ENCODE measurements at regions not wholly inside any gene's neighbourhood (a gene's known extent, or its start where the extent isn't known, plus 50 kb on each side); places are given as distances from the start of the nearest gene placed in this dataset.

DNA sequence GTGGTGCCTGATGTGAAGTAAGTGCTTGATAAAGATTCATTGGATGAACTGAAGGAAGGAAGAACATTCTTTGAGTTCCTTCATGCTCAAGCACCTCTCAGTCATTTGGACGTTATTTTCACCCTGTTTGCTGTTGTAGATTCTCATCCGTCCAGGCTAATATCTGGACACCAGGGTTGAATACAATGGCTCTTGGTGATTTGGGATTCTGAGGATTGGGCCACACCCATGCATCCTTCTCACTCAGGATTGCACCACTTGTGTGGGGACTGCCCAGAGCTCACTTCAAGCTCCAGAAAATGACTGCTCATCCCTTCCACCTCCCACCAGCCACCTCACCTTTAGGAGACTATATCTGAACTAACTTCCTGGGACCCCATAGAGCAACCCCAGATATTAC is 117.1 kb upstream of the IPO9 start:
- DNase-seq, result no peak

DNA sequence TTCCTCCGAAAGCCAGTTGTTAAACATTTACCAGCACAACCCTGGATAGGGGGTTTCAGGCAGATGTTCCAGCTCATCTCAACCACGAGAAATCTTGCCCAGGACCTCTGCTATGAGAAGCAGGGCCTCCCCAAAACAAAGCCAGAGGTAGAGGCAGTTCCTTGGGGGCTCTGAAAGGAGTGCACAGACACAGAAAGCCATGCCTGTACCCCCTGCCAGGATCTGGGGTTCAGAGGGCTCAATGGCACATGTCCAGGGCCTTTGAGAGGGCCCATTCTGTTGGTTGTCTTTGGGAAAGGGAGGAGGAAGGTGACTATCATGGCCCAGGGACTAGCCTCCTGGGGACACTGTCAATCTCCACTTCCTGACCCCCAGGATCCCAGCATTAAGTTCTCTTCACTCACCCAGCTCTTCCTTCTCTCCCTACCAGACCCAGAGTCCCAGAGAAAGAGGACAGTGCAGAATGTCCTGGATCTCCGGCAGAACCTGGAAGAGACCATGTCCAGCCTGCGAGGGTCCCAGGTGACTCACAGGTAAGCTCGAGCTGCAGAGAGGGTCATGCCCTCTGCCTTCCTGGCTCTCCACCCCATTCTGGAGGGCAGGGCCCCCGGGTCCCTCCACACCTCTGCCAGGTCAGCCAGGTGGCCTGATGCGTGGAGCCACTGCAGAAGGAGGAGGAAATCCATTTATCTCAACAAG is 116.4 kb upstream of the IPO9 start:
- DNase-seq, result no peak

DNA sequence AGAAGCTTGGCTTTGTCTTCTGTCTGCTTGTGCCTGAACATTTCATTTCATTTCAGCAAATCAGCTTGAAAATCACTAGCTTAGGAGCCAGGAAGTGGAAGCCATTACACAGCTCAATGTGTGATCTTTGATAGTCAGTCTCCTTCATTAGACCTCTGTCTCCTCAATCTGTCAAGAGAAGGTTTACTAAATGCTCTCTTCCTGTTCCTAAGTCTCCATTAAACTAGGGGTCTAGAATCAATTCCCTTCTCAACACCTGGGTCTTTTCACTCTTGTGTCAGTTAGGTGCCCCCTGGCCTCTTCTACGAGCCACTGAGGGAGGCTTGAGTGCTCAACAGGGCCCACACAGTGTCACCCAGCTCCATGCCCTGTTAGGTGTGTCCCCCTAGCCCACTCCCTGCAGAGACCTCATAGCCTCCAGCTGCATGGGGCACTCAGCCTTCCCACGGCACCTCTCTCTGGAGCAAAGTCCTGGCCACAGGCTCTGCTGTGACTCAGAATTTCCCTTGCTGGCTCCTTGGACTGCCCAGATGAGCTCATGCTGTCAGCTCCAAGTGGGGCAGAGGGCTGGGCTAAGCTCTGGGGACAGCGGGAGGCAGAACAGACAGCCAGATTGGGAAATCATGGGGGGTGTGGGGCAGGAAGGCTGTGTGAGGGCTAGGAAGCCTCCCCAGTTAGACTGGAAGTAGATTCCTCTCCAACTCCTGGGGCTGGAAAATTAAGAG is 115.7 kb upstream of the IPO9 start:
- no peak for DNase-seq

DNA sequence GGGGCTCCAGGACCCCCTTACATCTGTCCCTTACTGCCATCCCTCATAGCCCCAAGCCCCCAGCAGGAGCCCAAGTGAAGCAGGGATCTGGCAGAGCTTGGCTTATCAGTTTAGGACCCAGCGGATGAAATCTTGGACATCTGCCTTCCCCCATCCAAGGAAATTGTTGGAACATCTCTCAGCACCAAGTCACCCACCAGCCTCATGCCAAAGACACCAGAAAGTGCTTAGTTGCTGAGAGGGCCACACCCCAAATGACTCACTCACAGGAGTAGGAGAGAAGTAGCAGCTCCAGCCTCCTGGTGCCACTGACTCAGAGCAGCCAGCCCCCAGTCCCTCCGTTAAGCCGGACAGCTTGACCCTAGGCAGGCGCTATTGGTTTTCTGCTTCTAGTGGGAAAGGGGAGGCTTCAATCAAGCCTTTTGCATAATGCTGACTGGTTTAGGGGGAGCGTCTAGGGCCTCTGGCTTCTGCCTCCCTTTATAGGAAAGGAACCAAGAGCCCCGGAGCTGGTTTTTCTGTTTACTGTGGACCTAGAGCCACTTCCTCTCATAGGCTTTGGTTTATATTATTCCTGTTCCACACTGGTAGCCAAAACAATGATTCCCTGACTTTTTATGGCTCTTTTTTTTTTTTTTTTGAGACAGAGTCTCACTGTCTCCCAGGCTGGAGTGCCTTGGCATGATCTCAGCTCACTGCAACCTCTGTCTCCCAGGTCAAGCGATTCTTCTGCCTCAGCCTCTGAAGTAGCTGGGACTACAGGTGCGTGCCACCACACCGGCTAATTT is 114.2 kb upstream of the IPO9 start:
- no peak for DNase-seq

DNA sequence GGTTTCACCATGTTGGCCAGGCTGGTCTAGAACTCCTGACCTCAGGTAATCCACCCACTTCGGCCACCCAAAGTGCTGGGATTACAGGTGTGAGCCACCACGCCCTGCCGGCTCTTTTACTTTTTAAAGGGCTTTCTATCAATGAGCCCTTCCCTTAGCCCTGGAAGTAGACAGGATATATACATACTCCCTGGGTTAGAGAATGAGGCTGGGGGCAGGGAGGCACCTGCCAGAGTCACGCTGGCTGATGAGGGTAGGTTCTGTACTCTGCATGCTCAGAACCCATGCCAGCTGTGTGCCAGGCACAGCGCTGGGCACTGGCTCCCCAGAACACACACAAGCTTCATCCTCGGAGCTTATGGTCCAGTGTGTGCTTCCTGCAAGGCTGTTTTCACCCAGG is 113.6 kb upstream of the IPO9 start:
- DNase-seq, result no peak

DNA sequence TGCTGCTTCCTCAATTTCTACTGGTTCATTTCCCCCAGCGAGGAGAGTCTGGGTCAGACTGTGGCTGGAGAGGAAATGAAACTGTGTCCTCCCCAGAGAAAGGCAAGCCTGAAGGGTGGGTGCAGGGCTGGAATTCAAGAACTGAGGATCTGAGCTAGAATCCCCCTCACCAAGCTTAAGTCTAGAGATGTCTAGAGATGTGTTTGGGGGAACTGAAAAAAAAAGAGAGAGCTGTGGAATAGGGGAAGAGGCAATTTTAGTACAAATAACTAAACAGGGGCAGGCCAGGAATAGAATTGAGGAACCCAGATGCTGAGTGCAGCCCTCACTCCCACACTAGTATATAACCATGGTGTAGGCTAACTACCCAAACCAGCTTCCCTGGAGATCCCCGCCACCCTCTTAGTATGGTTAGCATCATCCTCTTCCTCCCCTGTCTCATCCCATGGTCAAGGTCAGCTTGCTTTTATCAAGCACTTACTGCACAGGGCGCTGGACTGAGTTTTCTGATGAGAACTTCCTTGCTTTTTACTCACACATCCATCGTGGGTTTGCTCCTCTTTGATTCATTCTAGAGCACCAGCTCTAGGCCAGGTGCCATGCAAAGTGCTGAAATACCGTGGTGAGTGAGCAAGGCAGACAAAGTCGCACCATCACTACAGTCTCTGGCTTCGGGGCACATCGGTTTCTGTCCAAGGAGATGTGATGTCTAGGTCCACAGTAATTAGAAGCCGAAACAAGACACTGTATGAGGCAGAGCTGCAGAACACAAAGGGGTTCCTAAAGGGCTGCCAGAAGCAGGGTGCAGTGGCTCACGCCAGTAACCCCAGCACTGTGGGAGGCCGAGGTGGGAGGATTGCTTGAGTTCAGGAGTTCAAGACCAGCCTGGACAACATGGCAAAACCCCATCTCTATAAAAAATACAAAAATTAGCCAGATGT is 112.9 kb upstream of the IPO9 start:
- DNase-seq, result no peak

DNA sequence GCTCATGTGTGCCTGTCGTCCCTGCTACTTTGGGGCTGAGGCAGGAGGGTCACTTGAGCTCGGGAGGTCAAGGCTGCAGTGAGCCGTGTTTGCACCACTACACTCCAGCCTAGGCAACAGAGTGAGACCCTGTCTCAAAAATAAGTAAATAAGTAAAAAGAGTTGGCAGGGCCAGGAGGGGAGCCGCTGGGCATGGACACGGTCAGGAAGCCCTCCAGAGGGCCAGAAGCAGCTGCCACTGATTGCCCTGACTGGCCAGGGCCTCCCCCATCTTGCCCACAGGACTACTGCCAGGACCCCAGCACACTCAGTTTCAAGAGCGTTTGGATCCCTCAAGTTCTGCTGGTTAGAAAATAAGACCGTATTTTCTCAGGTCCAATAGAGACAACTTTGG is 112.2 kb upstream of the IPO9 start:
- no peak for DNase-seq

DNA sequence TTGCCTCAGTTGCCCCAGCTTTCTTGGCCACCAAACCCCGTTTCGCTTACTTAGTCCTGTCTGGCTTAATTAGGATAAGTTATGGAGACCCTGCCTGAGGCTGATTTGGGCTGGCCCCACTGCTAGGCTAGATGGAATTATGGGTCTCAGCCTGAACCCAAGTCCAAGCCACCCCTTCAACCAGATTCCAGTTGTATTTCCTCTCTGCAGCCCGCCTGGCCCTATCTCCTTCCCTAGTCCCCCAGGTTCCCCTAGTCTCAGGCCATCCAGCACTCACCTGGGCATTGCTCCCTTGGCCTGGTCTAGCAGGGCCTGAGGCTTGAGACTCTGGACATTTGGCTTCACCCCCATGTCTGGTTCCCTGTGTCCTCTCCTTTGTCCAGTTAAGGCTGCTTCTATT is 111.7 kb upstream of the IPO9 start:
- no peak for DNase-seq

DNA sequence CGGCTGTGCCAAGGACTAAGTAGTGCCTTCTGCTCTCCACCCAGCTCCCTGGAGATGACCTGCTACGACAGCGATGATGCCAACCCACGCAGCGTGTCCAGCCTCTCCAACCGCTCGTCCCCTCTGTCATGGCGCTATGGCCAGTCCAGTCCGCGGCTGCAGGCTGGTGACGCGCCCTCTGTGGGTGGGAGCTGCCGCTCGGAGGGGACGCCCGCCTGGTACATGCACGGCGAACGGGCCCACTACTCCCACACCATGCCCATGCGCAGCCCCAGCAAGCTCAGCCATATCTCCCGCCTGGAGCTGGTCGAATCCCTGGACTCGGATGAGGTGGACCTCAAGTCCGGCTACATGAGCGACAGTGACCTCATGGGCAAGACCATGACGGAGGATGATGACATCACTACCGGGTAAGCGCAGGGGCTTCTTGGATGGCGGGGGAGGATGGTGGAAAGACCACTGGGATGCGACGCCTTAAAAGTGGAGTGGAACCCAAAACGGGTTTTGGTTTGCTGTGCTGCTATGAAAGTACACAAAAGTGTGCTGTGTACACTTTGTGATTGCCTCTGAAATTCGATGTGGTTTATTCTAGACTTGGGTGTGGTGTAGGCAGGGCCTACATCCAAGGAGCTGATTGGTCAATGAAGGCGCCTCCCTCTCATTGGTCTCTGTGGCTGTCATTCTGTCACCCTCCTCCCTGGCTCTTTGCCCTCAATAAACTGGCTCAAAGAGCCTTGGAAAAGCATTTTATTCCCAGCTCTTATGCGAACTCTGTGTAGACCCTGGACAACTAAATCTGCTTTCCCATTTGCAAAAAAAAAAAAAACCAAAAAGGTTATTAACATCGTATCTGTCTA is 110.4 kb upstream of the IPO9 start:
- no peak for DNase-seq

DNA sequence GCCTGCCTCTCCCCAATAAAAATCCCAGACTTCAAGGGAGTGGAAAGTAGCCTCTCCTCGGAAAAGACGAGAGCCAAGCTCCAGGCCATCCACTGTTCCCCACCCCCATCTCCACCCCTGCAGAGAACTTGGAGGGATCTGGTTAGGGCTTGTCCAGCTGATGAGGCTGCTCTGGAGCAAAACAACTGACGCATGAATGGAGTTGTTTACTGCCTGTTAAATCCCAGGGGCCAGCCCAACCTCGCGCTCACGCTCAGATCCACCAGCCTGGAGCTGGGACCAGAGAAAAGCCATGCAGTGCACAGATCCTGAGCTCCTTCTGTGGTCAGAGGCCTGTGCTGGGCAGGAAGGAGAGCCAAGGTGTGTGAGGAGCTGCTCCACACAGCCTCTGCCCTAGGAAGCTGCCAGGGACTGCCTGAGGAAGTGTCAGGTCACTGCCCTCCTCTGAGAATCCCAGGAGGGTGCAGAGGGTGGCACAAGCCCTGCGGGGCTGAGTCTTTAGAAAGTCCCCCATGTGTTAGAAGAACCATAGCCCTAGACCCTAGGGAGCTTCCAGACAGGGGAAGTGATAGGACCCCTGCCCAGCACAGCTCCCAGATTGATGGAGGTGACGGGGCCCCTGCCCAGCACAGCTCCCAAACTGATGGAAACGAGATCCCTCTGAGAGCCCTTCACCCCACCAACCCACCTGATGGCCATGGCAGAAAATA is 109.0 kb upstream of the IPO9 start:
- DNase-seq, result no peak

DNA sequence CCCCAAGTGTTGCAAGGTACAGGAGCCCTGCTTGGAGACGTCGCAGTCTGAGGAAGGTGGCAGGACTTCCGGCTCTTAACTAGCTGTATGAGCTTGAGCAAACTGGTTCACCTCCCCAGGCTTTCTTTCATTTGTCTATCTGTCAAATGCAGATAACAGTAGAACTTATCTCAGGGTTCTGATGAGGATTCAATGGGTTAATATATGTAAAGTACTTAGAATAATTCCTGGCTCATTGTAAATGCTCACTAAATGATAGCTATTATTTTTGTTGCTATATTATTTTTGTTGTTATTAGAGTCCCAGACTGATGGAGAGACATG is 108.5 kb upstream of the IPO9 start:
- no peak for DNase-seq

DNA sequence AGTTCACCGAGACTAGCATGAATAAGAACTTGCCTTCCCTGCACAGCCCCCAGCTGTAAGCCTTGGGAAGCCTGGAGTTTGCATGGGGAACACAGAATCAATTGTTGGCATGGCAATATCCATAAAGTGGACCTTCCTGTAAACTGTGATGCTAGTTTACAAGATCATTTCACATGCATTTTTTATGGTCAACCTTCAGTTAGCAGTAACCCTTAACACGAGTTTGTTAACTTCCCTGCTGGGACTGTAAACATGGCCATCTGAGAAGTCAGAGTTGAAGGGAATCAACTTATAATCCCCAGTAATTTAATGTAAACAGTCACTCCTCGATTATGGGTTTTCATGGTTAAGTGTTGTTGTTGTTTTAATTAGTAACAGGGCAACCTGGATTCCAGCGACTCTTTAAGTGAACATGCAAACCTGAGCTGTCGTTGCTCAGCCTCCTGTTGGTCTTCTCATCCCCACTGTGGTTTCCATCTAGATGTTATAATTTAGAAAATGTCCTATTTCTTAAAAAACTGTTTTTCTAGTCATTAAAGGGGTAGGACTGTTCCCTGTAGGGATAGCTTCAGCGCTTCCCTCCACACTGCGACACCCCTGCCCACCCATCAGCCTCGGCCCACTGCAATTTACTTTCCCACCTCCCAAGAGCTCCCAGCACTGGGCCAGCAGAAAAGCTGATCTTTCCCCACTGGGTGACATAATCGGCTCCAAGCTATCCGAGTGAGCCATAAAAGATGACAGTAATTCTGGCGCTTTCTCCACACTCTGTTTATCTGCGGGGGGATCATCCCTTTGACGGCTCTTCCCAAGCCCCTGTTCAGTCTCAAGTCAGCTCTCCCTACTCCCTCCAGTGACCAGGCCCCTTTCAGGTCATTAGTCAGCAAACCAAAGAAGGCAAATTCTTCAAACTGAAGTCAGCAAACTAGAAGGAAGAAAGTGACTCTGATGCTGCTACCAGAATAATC is 107.6 kb upstream of the IPO9 start:
- DNase-seq, result no peak

DNA sequence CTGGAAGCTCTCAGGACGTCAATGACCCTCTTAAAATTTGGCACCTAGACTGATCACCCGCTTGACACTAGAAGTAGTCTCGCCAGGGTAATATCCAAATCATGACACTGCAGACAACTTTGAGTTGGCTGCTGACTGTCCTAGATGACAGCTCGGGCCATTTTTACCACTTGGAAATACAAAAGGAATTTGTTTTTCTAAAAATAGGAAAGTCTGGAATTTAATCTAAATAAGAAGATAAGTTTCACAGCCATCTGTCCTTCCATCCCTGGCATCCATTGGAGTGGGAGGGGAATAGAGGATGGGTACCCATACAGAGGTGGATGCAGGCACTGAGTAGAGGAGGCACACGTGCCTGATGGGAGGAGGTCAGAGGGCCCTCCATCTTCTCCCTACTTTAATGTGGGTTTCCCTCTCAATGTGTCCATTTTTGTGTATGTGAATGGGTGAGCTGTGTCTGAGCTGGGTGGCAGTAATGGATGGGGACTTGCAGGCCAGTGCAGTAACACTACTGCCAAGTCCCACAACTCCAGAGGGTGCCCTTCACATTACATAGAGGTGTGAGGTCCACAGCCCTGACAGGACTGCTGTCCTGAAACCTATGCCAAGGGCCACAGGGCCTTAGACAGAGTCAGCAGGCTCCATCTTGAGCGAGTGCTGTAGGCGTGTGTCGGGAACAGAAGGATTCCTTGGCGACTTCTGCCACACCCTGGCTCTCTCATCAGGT is 104.8 kb upstream of the IPO9 start:
- DNase-seq, result no peak

DNA sequence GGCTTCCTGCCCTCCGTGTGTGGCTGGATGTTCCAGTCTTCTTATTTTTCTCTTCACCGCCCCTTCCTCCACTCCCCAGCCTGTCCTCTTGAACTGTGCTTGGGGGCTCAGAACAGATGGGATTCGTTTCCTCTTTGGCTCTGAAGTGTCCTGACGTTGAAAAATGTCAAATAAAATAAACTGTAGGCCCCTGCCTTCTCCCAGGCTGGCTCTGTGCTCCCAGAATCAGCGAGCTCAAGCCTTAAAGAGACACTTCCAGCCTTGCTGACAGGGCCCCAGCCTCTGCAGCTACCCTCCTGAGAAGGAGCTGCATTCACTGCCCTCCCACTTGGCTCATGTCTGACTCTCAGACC is 104.2 kb upstream of the IPO9 start:
- no peak for DNase-seq

DNA sequence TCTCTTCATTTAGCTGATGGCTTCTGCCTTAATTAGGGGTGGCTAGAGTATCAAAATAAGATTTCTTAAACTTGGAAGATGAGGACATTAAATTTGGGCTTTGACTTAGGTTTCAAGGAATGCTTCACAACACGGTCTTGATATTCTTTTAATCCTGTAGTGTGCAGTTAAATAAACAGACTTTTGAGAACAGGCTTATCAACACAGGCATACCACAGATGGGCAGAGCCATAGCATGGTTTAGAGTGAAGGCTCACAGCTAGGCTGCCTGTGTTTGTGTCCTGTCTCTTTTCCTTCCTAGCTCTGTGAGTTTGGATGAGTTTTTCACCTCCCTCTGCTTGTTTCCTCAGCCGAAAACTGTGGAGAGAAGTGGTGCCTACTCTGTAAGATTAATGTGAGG is 102.3 kb upstream of the IPO9 start:
- DNase-seq, result no peak

DNA sequence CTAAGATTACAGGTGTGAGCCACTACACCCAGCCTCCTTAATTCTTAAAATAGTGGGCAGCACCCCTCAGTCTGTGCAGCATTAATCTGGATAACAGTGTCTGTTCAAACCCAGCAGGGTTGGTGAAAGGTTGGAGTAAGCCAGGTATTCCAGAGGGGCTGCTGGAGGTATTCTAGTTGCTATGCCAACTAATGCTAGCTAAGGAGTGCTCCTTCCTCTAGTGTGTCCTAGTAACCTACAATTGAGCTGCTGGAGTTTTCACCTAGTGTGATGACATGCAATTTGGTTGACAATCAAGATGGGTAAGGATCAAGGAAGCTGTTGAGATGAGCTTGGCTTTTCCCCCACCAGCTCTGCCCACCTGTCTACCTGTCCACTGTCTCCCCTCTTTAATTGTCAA is 100.2 kb upstream of the IPO9 start:
- DNase-seq, result no peak

DNA sequence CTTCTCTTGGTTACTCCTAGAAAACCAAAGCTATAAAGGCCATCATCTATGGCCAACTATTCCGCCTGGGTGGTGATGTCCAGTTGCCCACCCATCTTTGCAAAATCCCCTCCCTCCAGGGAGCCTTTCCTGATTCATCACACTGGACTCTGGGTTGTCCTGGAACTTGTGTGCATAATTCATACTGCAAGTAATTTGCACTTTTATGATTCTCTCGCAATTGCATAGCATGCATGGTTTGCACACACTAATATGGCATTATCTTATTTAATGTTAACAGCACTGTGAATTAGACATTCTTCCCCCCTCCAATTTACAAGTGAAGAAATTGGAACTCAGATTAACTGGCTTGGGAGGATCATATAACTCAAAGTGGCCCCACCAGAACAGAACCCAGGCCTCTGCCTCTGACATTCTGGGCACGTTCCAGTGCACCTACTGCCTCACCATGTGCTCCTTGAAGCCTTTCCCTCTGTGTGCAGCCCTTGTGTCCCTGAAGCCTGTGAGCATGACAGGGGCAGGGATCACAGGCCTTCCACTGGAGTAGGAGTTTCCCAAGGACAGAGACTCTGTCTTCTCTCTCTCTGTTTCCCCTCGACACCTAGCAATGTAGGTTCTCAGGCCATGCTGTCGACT is 98.9 kb upstream of the IPO9 start:
- no peak for DNase-seq

DNA sequence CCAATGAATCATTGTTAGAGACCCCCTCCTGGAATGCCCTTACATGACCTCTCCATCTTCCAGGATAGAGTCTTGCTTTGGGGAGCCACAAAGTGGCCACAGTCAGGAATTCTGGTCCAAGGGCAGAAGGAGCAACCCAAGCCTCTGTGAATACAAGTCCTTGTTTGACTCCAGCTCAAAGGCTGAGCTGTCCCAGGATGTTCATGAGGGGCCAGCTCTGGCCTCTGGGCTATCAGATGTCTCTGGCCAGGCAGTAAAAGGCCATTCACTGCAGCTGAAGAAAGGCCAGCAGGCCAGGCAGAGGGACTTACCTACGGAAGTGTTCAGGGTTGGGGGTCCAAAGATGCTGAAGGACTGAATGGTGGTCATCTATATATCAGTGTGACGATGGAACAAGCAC is 98.3 kb upstream of the IPO9 start:
- no peak for DNase-seq

DNA sequence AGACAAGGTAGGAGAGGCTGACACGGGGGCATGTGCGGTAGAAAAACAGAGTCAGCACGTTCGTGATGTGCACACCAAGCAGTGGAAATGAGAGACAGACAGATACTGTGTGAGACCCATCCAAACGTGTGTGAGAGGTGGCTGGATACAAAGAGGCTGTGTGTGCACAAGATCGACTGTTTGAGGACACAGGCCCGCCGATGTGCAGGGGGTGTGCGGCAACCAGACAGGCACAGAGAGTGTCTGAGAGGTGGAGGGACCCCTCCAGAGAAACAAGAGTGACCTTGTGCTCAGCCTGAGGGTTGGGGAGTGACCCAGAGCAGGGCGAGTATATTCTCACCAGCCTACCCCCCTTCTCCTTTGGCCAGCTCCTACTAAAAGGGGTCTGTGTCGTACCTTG is 97.8 kb upstream of the IPO9 start:
- no peak for DNase-seq

Measured in stimulated activated CD4-positive, alpha-beta T cell treated with anti-CD3 and anti-CD28 coated beads, Interleukin-2, amount 100 ng/mL, for 24 hours (primary cell).